NCI-H2227 (cell line): ENCODE measurements at regions not wholly inside any gene's neighbourhood (a gene's known extent, or its start where the extent isn't known, plus 50 kb on each side); places are given as distances from the start of the nearest gene placed in this dataset.
A peak's percentile ranks its signal among the peaks of the same experiment; 100 is the strongest.

Experiments
- DNase-seq: peaks from one replicate; lab custom pipeline; 2025; ENCODE audit not compliant: unreplicated experiment; lab: John Stamatoyannopoulos, UW

- DNase-seq: no peak
These were observed 278.8 kb downstream of the RPS24 start for GRCh38 chr10:78312197-78313047.

GRCh38 chr10:78313048-78313381, 279.4 kb downstream of the RPS24 start:
- DNase-seq: no peak

- DNase-seq: no peak
These were observed 280.0 kb downstream of the RPS24 start for GRCh38 chr10:78313636-78314035.

- DNase-seq: no peak
These were observed 281.0 kb downstream of the RPS24 start for GRCh38 chr10:78314651-78315050.

GRCh38 chr10:78316451-78316931, 282.8 kb downstream of the RPS24 start:
- DNase-seq: no peak

GRCh38 chr10:78318305-78318704, 284.6 kb downstream of the RPS24 start:
- DNase-seq: no peak

- DNase-seq: no peak
These were observed 285.7 kb downstream of the RPS24 start for GRCh38 chr10:78319371-78319770.

GRCh38 chr10:78319841-78320240, 286.2 kb downstream of the RPS24 start:
- DNase-seq: no peak

- no peak for DNase-seq
These were observed 286.8 kb downstream of the RPS24 start for GRCh38 chr10:78320506-78320905.

- no peak for DNase-seq
These were observed 287.3 kb downstream of the RPS24 start for GRCh38 chr10:78321000-78321399.

- DNase-seq: no peak
These were observed 287.8 kb downstream of the RPS24 start for GRCh38 chr10:78321500-78321899.

- no peak for DNase-seq
These were observed 292.7 kb downstream of the RPS24 start for GRCh38 chr10:78326372-78326771.

GRCh38 chr10:78327778-78328591, 294.3 kb downstream of the RPS24 start:
- DNase-seq: no peak

GRCh38 chr10:78328592-78329404, 295.1 kb downstream of the RPS24 start:
- DNase-seq: no peak

- DNase-seq: no peak
These were observed 297.2 kb downstream of the RPS24 start for GRCh38 chr10:78330884-78331283.

- DNase-seq: peak; percentile 7
These were observed 297.8 kb downstream of the RPS24 start for GRCh38 chr10:78331391-78331922.

GRCh38 chr10:78332012-78332411, 298.3 kb downstream of the RPS24 start:
- DNase-seq: no peak

GRCh38 chr10:78332657-78333056, 299.0 kb downstream of the RPS24 start:
- DNase-seq: no peak

GRCh38 chr10:78333362-78334143, 299.9 kb downstream of the RPS24 start:
- DNase-seq: no peak

GRCh38 chr10:78335371-78335690, 301.7 kb downstream of the RPS24 start:
- no peak for DNase-seq
